Astrocyte of the spinal cord (primary cell): ENCODE measurements at regions not wholly inside any gene's neighbourhood (a gene's known extent, or its start where the extent isn't known, plus 50 kb on each side); places are given as distances from the start of the nearest gene placed in this dataset.
A peak's percentile ranks its signal among the peaks of the same experiment; 100 is the strongest.

Experiments
- DNase-seq: peaks from one replicate; pipeline ENCODE4 v3.0.0; 2011; ENCODE audit warnings: low read depth, low spot score
- H3K4me3 ChIP-seq: 2 replicates; pipeline ENCODE4 v1.5.1; 2011; ENCODE audit warnings: low read depth, mild to moderate bottlenecking, low read length, moderate library complexity
- in situ Hi-C: cut with HindIII; loops from 2 replicates; pipeline ENCODE4 v1.10.0; 2017; ENCODE audit warnings: low sequenced_read_pairs
- TF ChIP-seq, protein P1 (sequence below): IDR thresholded peaks from 2 replicates; pipeline ENCODE4 v1.5.1; 2012; ENCODE audit warnings: low read depth, mild to moderate bottlenecking, low read length, inconsistent platforms

GRCh38 chr7:110205899-110206298 lies 885.0 kb upstream of the LRRN3 start:
- TF ChIP-seq, protein P1, sequence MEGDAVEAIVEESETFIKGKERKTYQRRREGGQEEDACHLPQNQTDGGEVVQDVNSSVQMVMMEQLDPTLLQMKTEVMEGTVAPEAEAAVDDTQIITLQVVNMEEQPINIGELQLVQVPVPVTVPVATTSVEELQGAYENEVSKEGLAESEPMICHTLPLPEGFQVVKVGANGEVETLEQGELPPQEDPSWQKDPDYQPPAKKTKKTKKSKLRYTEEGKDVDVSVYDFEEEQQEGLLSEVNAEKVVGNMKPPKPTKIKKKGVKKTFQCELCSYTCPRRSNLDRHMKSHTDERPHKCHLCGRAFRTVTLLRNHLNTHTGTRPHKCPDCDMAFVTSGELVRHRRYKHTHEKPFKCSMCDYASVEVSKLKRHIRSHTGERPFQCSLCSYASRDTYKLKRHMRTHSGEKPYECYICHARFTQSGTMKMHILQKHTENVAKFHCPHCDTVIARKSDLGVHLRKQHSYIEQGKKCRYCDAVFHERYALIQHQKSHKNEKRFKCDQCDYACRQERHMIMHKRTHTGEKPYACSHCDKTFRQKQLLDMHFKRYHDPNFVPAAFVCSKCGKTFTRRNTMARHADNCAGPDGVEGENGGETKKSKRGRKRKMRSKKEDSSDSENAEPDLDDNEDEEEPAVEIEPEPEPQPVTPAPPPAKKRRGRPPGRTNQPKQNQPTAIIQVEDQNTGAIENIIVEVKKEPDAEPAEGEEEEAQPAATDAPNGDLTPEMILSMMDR = no peak
- in situ Hi-C loops = no loop called here
- H3K4me3 ChIP-seq = no peak overlapping the region
- DNase-seq = no peak

GRCh38 chr7:110209884-110210283 lies 881.0 kb upstream of the LRRN3 start:
- no peak for DNase-seq
- in situ Hi-C loops = no loop called here
- TF ChIP-seq, protein P1 = no peak
- H3K4me3 ChIP-seq = no peak overlapping the region

GRCh38 chr7:110210941-110211608 lies 879.9 kb upstream of the LRRN3 start:
- in situ Hi-C loops = no loop called here
- TF ChIP-seq, protein P1 = no peak
- DNase-seq = no peak
- no peak overlapping the region for H3K4me3 ChIP-seq

- DNase-seq = no peak
- TF ChIP-seq, protein P1 = no peak
- in situ Hi-C loops = no loop called here
- H3K4me3 ChIP-seq = no peak overlapping the region
These were observed 866.3 kb upstream of the LRRN3 start for GRCh38 chr7:110224643-110225042.

GRCh38 chr7:110246118-110246517 lies 844.8 kb upstream of the LRRN3 start:
- TF ChIP-seq, protein P1 = no peak
- in situ Hi-C loops = no loop called here
- H3K4me3 ChIP-seq = no peak overlapping the region
- DNase-seq = no peak

DNA sequence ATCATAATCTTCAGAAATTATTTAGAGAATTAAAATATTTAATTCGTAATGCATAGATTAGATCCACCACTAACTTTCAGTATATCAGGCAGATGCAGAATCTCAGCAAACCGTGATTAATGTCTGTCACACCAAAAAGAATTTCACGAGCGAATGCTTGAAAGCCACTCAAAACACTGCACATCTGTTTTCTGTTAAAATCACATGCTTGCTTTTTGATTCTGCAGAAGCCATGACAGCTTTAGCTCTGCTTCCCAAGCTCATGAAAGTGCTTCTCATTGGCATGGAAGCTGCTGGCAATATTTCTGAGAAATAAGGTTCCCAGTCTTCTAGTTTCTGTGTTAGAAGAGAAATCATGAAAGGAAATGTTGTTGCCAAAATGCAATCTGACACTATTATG lies 837.8 kb upstream of the LRRN3 start:
- in situ Hi-C loops = no loop called here
- TF ChIP-seq, protein P1 = no peak
- peak; percentile 8 for DNase-seq
- no peak overlapping the region for H3K4me3 ChIP-seq
